Neural cell (in vitro differentiated cells): ENCODE measurements at regions not wholly inside any gene's neighbourhood (a gene's known extent, or its start where the extent isn't known, plus 50 kb on each side); places are given as distances from the start of the nearest gene placed in this dataset.

Experiments
- H2AFZ ChIP-seq: fragments of 200-600, 300-800 bp; sonication (generic), shearing (Covaris generic); 2 replicates; pipeline ENCODE4 v1.6.0; 2014; ENCODE audit warnings: low read depth, mild to moderate bottlenecking, antibody characterized with exemption, low read length, moderate library complexity
- H3F3A ChIP-seq: fragments of 200-600 bp; shearing (Covaris generic); 2 replicates; pipeline ENCODE4 v1.6.1; 2016; ENCODE audit warnings: mild to moderate bottlenecking, moderate library complexity, mixed read lengths, antibody characterized with exemption, low read length; ENCODE audit not compliant: insufficient read depth, poor library complexity, severe bottlenecking
- H3K27ac ChIP-seq: fragments of 200-600, 300-800 bp; sonication (generic), shearing (Covaris generic); 2 replicates; pipeline ENCODE4 v1.5.1; 2014; ENCODE audit warnings: mild to moderate bottlenecking, low read length, moderate library complexity
- H3K27me3 ChIP-seq: fragments of 300-800, 200-600 bp; sonication (generic), shearing (Covaris generic); 2 replicates; pipeline ENCODE4 v1.6.0; 2014; ENCODE audit warnings: mild to moderate bottlenecking, low read depth, low read length, moderate library complexity; ENCODE audit not compliant: insufficient read depth
- H3K36me3 ChIP-seq: fragments of 300-800, 200-600 bp; sonication (generic), shearing (Covaris generic); 2 replicates; pipeline ENCODE4 v1.5.1; 2014; ENCODE audit warnings: mild to moderate bottlenecking, antibody characterized with exemption, low read length, moderate library complexity; ENCODE audit not compliant: insufficient read depth
- H3K4me2 ChIP-seq: fragments of 300-800, 200-600 bp; sonication (generic), shearing (Covaris generic); 2 replicates; pipeline ENCODE4 v1.6.0; 2014; ENCODE audit warnings: mild to moderate bottlenecking, low read length
- H3K4me3 ChIP-seq: fragments of 300-800, 200-600 bp; sonication (generic), shearing (Covaris generic); 2 replicates; pipeline ENCODE4 v1.5.1; 2014; ENCODE audit warnings: mild to moderate bottlenecking, low read length, moderate library complexity
- H3K79me2 ChIP-seq: fragments of 200-600 bp; shearing (Covaris generic); replicated peaks from 2 replicates; pipeline ENCODE4 v1.6.0; 2014; ENCODE audit warnings: mild to moderate bottlenecking, low read length, moderate library complexity; ENCODE audit not compliant: insufficient read depth
- H3K9ac ChIP-seq: fragments of 300-800, 200-600 bp; sonication (generic), shearing (Covaris generic); 2 replicates; pipeline ENCODE4 v1.6.1; 2016; ENCODE audit warnings: mild to moderate bottlenecking, low read length, mixed read lengths
- H3K9me2 ChIP-seq: fragments of 200-600 bp; shearing (Covaris generic); 2 replicates; pipeline ENCODE4 v1.6.1; 2016; ENCODE audit warnings: mild to moderate bottlenecking, low read length, mixed read lengths; ENCODE audit not compliant: insufficient read depth
- H3K9me3 ChIP-seq: fragments of 200-600, 300-800 bp; sonication (generic), shearing (Covaris generic); 2 replicates; pipeline ENCODE4 v1.6.1; 2016; ENCODE audit warnings: mild to moderate bottlenecking, mixed run types, low read length, moderate library complexity, mixed read lengths
- H4K20me1 ChIP-seq: fragments of 200-600 bp; shearing (Covaris generic); 2 replicates; pipeline ENCODE4 v1.6.1; 2016; ENCODE audit warnings: mild to moderate bottlenecking, mixed run types; ENCODE audit not compliant: insufficient read depth
- EP300 ChIP-seq: fragments of 450-650 bp; conservative IDR thresholded peaks from 2 replicates; pipeline ENCODE4 v1.6.1; 2014; ENCODE audit warnings: antibody characterized with exemption, mild to moderate bottlenecking, moderate library complexity; ENCODE audit not compliant: poor library complexity, severe bottlenecking
- EZH2 ChIP-seq: fragments of 200-600, 300-800 bp; shearing (Covaris generic), sonication (generic); IDR thresholded peaks from 2 replicates; pipeline ENCODE4 v1.6.1; 2014; ENCODE audit warnings: antibody characterized with exemption, low read length, borderline replicate concordance, mild to moderate bottlenecking; ENCODE audit not compliant: insufficient read depth, poor library complexity, severe bottlenecking
- MXI1 ChIP-seq: fragments of 450-650 bp; conservative IDR thresholded peaks from 2 replicates; pipeline ENCODE4 v1.6.1; 2014; ENCODE audit warnings: antibody characterized with exemption, mild to moderate bottlenecking; ENCODE audit not compliant: poor library complexity, severe bottlenecking
- POLR2AphosphoS5 ChIP-seq: IDR thresholded peaks from 2 replicates; pipeline ENCODE4 v1.6.1; 2012
- RAD21 ChIP-seq: fragments of 450-650 bp; conservative IDR thresholded peaks from 2 replicates; pipeline ENCODE4 v1.6.1; 2014; ENCODE audit warnings: antibody characterized with exemption, mild to moderate bottlenecking, moderate library complexity
- SMC3 ChIP-seq: fragments of 450-650 bp; conservative IDR thresholded peaks from 2 replicates; pipeline ENCODE4 v1.6.1; 2014; ENCODE audit warnings: antibody characterized with exemption, mild to moderate bottlenecking, moderate library complexity; ENCODE audit not compliant: poor library complexity
- TAF1 ChIP-seq: IDR thresholded peaks from 2 replicates; pipeline ENCODE4 v1.6.1; 2012; ENCODE audit warnings: low read depth
- TF ChIP-seq, protein P1 (sequence below): fragments of 450-650 bp; IDR thresholded peaks from 2 replicates; pipeline ENCODE4 v1.5.1; 2014; ENCODE audit warnings: antibody characterized with exemption, mild to moderate bottlenecking, moderate library complexity; ENCODE audit not compliant: poor library complexity, severe bottlenecking
- TF ChIP-seq, protein P2 (sequence below): IDR thresholded peaks from 2 replicates; pipeline ENCODE4 v1.6.1; 2012; ENCODE audit warnings: borderline replicate concordance

DNA sequence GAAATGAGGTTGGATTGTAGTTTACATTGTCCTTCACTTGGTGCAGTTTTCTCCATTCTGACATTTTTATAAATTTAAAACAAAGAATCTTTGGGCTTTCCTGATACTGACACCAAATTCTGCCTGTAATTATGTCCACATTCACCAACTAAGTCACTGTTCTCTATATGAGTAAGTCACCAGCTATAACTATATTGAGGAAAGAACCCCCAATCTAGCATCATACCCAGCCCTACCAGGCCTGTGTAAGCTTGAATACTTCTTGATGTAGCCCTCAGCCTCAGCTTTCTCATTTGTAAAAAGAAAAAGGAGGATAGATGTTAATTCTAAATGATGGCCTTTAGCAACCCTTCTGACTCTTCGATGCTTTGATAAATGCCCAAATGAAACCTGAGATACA lies 112.7 kb upstream of the FST start:
- no peaks in the 10 kb centered on the region for H3K27me3 ChIP-seq
- no peaks in the 10 kb centered on the region for H3K79me2 ChIP-seq

DNA sequence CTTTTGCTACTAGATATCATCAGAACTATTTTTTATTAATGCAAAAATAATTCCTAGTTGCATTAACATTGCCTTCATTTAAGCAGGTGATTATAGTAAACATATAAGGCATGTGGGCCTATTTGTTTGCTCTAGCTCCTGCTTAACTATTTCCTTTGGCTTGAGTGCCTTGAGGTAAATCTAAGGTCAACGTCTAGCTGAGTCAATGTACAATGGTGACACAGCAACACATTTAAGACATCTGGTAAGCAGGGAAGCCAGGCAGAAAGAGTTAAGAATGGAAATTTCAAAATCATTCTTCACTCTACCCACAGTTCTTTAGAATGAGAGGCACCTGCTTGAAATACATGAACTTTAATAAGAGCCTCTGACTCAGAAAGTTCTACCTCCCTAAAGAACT lies 111.9 kb upstream of the FST start:
- no peaks in the 10 kb centered on the region for H3K79me2 ChIP-seq

More for the DNA sequence above, 112.7 kb upstream of the FST start:
- H3K4me2 ChIP-seq: no peak overlapping the region
- H3K27ac ChIP-seq: no peak overlapping the region
- no peaks in the 10 kb centered on the region for H3K9me2 ChIP-seq
- H4K20me1 ChIP-seq: no peaks in the 10 kb centered on the region
- no peak overlapping the region for H2AFZ ChIP-seq
- TF ChIP-seq MXI1 (no peak), EP300 (no peak), POLR2AphosphoS5 (no peak), EZH2 (no peak), TAF1 (no peak), RAD21 (no peak), SMC3 (no peak)
- TF ChIP-seq, protein P1, sequence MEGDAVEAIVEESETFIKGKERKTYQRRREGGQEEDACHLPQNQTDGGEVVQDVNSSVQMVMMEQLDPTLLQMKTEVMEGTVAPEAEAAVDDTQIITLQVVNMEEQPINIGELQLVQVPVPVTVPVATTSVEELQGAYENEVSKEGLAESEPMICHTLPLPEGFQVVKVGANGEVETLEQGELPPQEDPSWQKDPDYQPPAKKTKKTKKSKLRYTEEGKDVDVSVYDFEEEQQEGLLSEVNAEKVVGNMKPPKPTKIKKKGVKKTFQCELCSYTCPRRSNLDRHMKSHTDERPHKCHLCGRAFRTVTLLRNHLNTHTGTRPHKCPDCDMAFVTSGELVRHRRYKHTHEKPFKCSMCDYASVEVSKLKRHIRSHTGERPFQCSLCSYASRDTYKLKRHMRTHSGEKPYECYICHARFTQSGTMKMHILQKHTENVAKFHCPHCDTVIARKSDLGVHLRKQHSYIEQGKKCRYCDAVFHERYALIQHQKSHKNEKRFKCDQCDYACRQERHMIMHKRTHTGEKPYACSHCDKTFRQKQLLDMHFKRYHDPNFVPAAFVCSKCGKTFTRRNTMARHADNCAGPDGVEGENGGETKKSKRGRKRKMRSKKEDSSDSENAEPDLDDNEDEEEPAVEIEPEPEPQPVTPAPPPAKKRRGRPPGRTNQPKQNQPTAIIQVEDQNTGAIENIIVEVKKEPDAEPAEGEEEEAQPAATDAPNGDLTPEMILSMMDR: no peak
- TF ChIP-seq, protein P2, sequence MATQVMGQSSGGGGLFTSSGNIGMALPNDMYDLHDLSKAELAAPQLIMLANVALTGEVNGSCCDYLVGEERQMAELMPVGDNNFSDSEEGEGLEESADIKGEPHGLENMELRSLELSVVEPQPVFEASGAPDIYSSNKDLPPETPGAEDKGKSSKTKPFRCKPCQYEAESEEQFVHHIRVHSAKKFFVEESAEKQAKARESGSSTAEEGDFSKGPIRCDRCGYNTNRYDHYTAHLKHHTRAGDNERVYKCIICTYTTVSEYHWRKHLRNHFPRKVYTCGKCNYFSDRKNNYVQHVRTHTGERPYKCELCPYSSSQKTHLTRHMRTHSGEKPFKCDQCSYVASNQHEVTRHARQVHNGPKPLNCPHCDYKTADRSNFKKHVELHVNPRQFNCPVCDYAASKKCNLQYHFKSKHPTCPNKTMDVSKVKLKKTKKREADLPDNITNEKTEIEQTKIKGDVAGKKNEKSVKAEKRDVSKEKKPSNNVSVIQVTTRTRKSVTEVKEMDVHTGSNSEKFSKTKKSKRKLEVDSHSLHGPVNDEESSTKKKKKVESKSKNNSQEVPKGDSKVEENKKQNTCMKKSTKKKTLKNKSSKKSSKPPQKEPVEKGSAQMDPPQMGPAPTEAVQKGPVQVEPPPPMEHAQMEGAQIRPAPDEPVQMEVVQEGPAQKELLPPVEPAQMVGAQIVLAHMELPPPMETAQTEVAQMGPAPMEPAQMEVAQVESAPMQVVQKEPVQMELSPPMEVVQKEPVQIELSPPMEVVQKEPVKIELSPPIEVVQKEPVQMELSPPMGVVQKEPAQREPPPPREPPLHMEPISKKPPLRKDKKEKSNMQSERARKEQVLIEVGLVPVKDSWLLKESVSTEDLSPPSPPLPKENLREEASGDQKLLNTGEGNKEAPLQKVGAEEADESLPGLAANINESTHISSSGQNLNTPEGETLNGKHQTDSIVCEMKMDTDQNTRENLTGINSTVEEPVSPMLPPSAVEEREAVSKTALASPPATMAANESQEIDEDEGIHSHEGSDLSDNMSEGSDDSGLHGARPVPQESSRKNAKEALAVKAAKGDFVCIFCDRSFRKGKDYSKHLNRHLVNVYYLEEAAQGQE: no peak
- no peaks in the 10 kb centered on the region for H3F3A ChIP-seq
- no peak overlapping the region for H3K9ac ChIP-seq
- no peaks in the 10 kb centered on the region for H3K36me3 ChIP-seq
- no peak overlapping the region for H3K4me3 ChIP-seq
- H3K9me3 ChIP-seq: no peaks in the 10 kb centered on the region

More for the DNA sequence above, 111.9 kb upstream of the FST start:
- no peaks in the 10 kb centered on the region for H3F3A ChIP-seq
- no peak overlapping the region for H3K4me3 ChIP-seq
- H4K20me1 ChIP-seq: no peaks in the 10 kb centered on the region
- H3K36me3 ChIP-seq: no peaks in the 10 kb centered on the region
- no peak for TF ChIP-seq EP300
- no peak for TF ChIP-seq POLR2AphosphoS5
- no peak for TF ChIP-seq TAF1
- no peaks in the 10 kb centered on the region for H3K9me2 ChIP-seq
- H3K4me2 ChIP-seq: no peak overlapping the region
- H3K27me3 ChIP-seq: no peaks in the 10 kb centered on the region
- H3K9me3 ChIP-seq: no peaks in the 10 kb centered on the region
- H3K9ac ChIP-seq: no peak overlapping the region
- H3K27ac ChIP-seq: no peak overlapping the region
- no peak overlapping the region for H2AFZ ChIP-seq
